HG03571 (cell line): ENCODE measurements at regions not wholly inside any gene's neighbourhood (a gene's known extent, or its start where the extent isn't known, plus 50 kb on each side); places are given as distances from the start of the nearest gene placed in this dataset.

Experiments
- ATAC-seq: cut with Tn5 transposase; IDR thresholded peaks from one replicate; pipeline ENCODE4 v1.9.1; 2021; ENCODE audit not compliant: unreplicated experiment

GRCh38 chr15:98442379-98442833 is 205.9 kb upstream of the IGF1R start:
- peak; percentile 65 for ATAC-seq

DNA sequence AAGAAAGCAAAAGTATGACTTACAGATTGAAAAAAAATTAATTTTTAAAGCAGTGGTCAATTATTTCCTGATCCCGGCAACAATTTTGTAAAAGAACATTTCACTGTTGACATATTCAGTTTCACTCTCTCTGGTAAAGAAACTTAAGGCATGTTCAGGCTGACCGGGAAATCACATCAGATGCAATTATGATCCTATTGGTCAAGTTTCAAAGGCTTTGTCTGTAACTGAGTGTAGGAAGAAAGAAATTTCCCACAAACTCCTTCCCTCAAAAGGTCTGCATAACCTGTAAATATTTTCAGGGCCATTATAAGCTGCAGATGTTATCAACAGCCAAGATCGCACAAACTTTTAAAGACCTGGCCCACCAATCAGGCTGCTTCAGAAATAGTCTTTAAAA is 205.4 kb upstream of the IGF1R start:
- no peak for ATAC-seq

GRCh38 chr15:98443526-98443925 is 204.8 kb upstream of the IGF1R start:
- no peak for ATAC-seq

DNA sequence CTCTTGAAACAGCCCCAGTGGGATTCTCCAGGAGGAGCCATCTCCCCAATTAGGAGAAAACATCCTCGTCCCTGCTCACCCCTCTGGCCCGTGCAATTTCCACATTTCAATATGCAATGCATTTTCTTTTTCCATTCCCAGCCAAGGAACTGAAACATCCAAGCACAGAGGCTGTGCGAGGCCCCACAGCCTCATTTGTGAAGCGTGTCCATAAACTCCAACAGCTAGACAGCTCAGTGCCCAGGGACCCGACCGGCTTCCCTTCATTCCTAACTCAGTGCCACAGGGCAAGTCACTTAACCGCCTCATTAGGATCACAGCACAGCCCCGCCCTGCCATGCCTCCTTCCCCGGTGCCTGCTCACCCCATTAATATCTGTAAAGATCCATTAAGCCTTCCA is 204.2 kb upstream of the IGF1R start:
- ATAC-seq = no peak

GRCh38 chr15:98445315-98445714 is 203.0 kb upstream of the IGF1R start:
- ATAC-seq = no peak

- no peak for ATAC-seq
These were observed 202.3 kb upstream of the IGF1R start for GRCh38 chr15:98446083-98446482.

DNA sequence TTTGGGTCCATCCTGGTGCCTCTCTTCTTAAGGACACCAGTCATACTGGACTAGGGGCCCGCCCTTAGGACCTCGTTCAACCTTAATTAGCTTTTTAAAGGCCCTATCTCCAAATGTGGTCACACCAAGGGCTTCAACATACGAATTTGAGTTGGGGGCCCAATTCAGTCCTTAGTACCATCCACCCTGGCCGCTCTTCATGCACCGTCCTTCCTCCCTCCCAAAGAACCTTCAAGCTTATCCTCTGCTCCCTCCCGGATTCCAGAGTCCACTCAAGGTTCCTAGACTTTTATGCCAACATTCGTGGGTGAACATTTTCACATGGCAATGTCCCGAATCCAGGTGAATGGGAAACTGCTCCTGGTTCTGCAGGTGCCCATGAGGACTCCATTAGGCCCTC is 201.3 kb upstream of the IGF1R start:
- ATAC-seq = no peak

- no peak for ATAC-seq
These were observed 197.1 kb upstream of the IGF1R start for GRCh38 chr15:98451236-98451635.

- ATAC-seq = no peak
These were observed 196.1 kb upstream of the IGF1R start for GRCh38 chr15:98452238-98452637.

DNA sequence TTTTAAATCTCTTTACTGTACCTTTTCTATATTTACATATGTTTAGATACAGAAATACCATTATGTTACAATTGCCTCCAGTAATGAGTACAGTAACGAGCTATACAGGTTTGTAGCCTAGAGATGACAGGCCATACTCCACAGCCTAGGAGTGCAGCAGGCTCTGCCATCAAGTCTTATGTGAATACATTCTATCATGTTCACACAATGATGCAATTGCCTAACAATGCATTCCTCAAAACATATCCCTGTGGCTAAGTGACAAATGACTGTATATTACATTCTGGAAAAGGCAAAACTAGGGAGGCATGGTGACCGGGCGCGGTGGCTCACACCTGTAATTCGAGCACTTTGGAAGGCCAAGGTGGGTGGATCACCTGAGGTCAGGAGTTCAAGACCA is 192.4 kb upstream of the IGF1R start:
- no peak for ATAC-seq

GRCh38 chr15:98476559-98476958 is 171.8 kb upstream of the IGF1R start:
- no peak for ATAC-seq

DNA sequence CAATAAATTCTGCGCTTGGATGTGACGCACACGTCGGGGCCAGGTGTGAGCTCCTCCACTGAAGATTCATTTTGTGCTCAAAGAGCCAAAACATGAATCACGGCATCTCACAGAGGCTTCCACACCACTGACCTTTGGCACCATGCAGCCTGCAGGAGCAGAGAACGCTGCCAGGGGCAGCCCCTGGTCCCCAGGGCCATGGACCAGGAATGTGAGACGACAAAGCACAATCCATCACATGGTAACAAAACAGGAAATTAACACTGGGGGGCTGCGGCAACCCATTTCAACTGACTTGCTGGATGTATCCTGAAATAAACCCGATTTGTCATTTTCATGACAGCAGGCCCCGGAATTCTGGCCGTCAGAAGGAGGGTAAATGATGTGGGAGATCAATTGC is 167.5 kb upstream of the IGF1R start:
- no peak for ATAC-seq

GRCh38 chr15:98483575-98484130 is 164.7 kb upstream of the IGF1R start:
- ATAC-seq = no peak

- no peak for ATAC-seq
These were observed 163.4 kb upstream of the IGF1R start for GRCh38 chr15:98484914-98485313.

GRCh38 chr15:98485451-98485850 is 162.9 kb upstream of the IGF1R start:
- no peak for ATAC-seq

- ATAC-seq = no peak
These were observed 154.3 kb upstream of the IGF1R start for GRCh38 chr15:98493966-98494511.

DNA sequence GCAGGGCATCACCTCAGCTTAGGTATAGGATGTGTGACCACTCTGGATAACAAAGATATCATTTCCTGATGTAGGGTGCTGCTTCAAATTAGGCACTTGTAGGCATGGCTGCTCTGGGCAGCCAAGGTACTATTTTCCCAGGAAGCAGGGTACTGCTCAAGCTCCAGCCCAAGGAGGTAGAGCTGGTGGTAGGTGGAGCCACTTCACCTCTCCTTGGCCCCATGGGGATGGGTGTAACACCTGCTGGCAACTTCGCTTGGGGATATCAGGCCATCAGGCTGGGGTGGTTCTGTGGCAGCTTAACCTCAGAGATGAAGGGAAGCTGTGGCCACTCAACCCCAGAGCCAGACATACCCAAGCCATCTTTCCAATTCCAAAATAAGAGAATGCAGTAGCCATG is 147.1 kb upstream of the IGF1R start:
- ATAC-seq = no peak

DNA sequence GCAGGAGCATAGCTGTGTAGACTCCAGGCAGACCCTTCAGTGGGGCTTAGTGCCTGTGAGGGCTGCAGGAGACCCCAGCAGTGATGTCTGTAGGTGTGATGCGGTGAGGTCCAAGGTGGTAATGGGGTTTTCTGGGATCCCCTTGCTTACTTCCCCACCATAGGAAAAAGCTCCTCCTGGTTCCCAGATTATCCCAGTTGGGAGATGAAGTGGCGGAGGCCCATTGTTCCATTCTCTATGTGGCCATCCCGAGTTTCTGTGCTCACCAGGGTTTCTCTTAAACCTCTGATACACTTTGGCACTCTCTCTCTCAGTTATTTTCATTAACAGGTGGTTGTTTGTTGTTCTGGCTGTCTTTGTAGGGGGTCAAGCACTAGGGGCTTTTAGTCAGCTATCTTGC is 146.7 kb upstream of the IGF1R start:
- ATAC-seq = no peak

DNA sequence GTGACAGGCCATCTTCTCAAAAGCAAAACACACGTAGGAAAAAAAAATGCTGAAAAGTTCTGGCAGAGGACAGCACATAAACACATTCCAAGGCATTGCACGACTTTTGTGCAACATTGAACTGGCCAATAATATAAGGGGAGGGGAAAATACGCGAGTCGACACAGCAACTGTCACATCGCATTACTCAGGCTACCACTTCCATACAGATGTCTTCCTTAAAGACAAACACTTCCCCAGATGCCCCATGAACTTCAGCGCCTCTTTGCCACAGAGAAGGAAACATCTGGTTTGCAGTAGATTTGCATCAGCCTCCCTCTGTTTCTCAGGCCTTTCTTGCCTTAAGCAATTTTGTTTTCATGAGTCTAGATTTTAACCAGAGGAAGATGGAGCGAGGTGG is 144.4 kb upstream of the IGF1R start:
- ATAC-seq = no peak

DNA sequence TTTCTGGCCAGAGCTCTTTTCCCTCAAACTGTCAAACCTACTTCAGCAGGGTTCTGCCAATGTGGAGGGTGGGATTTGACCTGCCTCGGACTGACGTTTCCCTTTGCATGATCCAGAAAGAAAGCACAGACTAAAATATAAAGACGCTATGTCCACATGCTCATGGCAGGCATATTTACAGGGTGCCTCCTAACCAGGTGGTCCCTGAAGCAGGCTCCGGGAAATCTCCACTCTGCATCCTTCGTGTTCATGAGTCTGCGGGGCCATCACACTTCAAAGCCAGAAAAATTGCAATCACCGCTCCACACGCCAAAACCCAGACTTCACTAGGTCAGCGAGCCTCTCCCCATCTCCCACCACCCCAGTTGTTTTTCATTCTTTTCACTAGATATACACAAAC is 143.3 kb upstream of the IGF1R start:
- no peak for ATAC-seq

DNA sequence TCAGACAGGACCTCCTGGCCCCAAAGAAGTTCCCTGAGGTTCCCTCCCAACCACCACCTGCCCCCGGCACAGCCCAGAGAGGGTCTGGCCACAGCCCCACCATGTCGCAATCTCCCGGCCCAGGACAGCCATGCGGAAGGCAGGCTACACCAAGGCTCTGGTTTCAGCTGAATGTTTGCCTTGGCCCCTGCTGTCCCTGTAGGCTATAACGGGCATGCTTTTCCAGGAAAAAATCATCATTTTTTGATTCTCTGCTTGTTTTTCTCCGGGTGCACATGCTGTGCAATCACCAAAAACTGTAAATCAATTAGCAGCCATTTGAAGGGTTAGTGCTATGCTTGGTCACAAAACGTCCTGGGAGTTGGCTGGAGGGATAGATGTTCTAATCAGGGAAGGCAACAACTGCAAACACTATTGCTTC is 142.7 kb upstream of the IGF1R start:
- ATAC-seq = no peak

- ATAC-seq = no peak
These were observed 142.2 kb upstream of the IGF1R start for GRCh38 chr15:98506172-98506571.

DNA sequence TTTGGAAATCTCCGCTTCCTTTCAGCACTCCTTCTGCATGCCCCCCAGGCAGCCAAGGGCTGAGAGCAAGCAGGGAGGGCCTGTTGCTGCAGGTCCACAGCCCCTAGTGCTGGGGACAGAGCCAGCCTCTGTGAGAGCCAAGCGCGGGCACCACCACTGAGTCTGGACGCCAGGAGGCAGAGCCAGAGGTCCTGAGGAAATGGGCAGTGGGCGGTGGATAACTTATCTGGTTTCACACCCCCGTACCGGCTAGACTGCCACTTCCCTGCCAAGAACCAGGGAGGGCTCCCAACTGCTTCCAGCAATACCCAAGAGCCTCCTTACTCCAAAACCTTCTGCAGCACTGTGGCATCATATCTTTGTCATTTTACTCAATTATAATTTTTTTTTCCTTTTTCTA is 141.6 kb upstream of the IGF1R start:
- no peak for ATAC-seq
